Breast epithelium (tissue), 4 donors: ENCODE measurements at regions not wholly inside any gene's neighbourhood (a gene's known extent, or its start where the extent isn't known, plus 50 kb on each side); places are given as distances from the start of the nearest gene placed in this dataset.

Experiments used
- DNase-seq, 2 donors: peaks; one replicate each; pipeline ENCODE4 v3.0.0-alpha.2; 2019; ENCODE audit warnings: low spot score in 2 of 2
- H3K27ac ChIP-seq, 2 donors: fragments of 200-600 bp; sonication (generic) in 1 of 2; one replicate each; pipeline ENCODE4 v1.5.1; 2016 to 2019; ENCODE audit warnings: mild to moderate bottlenecking in 1 of 2
- H3K27me3 ChIP-seq, 2 donors: fragments of 200-600 bp; sonication (generic) in 1 of 2; one replicate each; pipeline versions ENCODE4 v1.5.1 to v1.6.0; 2017 to 2019; ENCODE audit warnings: control low read depth in 1 of 2, mild to moderate bottlenecking in 1 of 2
- H3K36me3 ChIP-seq: fragments of 200-600 bp; one replicate; pipeline ENCODE4 v1.5.1; 2019
- H3K4me1 ChIP-seq, 2 donors: fragments of 200-600 bp; sonication (generic); one replicate each; pipeline ENCODE4 v1.5.1; 2016 to 2019; ENCODE audit warnings: control low read depth in 1 of 2
- H3K4me3 ChIP-seq, 3 donors: fragments of 200-600 bp; sonication (generic); 1 replicate in 2 of 3; 2 replicates in 1 of 3; pipeline ENCODE4 v1.5.1; 2016 to 2019; ENCODE audit warnings: mild to moderate bottlenecking in 3 of 3, moderate library complexity in 2 of 3
- H3K9me3 ChIP-seq, 2 donors: fragments of 200-600 bp; sonication (generic) in 1 of 2; one replicate each; pipeline ENCODE4 v1.5.1; 2016 to 2019; ENCODE audit warnings: control low read depth in 1 of 2
- POLR2A ChIP-seq: fragments of 450-650 bp; IDR thresholded peaks from one replicate; pipeline ENCODE4 v1.6.1; 2016; ENCODE audit warnings: antibody characterized with exemption, mild to moderate bottlenecking, moderate library complexity
- POLR2AphosphoS5 ChIP-seq, 3 donors: sonication (generic); formaldehyde crosslinking; IDR thresholded peaks; one replicate each; pipeline ENCODE4 v1.6.1; 2017; ENCODE audit warnings: antibody characterized with exemption in 3 of 3
- intact Hi-C: fragments of 100-400 bp; cut with DNase I; formaldehyde crosslinking; loops from one replicate; pipeline ENCODE4 v1.15.1; 2023; ENCODE audit warnings: low total_unique reads
- TF ChIP-seq, protein P1 (sequence below), 3 donors: fragments of 450-650 bp; IDR thresholded peaks; one replicate each; pipeline ENCODE4 v1.5.1; 2016 to 2017; ENCODE audit warnings: antibody characterized with exemption in 3 of 3, mild to moderate bottlenecking in 3 of 3, moderate library complexity in 3 of 3

DNA sequence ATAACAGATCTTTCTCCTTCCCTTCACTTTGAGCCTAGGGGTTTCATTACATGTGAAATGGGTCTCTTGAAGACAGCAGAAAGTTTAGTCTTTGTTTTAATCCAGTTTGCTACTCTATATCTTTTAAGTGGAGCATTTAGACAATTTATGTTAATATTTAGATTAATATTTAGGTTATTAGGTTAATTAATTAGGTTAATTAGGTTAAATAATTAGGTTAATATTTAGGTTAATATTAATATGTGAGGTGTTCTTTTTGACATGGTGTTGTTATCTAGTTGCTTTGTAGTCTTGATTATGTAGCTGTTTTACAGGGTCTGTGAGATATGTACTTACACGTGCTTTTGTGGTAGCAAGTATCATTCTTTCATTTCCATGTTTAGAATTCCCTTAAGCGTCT, 312.9 kb downstream of the NEK10 start:
- no peaks in the 10 kb centered on the region for H3K36me3 ChIP-seq
- H3K4me1 ChIP-seq, result no peaks in the 10 kb centered on the region
- no peaks in the 10 kb centered on the region for H3K27me3 ChIP-seq
- H3K27ac ChIP-seq, result no peak overlapping the region
- no peak overlapping the region for H3K4me3 ChIP-seq
- H3K9me3 ChIP-seq, result peaks cover 6 to 20% of the 10 kb centered on the region in 2 donors
- TF ChIP-seq POLR2A, result no peak
- no peak for TF ChIP-seq POLR2AphosphoS5 (IDR thresholded peaks at IDR 0.05)
- TF ChIP-seq, protein P1, sequence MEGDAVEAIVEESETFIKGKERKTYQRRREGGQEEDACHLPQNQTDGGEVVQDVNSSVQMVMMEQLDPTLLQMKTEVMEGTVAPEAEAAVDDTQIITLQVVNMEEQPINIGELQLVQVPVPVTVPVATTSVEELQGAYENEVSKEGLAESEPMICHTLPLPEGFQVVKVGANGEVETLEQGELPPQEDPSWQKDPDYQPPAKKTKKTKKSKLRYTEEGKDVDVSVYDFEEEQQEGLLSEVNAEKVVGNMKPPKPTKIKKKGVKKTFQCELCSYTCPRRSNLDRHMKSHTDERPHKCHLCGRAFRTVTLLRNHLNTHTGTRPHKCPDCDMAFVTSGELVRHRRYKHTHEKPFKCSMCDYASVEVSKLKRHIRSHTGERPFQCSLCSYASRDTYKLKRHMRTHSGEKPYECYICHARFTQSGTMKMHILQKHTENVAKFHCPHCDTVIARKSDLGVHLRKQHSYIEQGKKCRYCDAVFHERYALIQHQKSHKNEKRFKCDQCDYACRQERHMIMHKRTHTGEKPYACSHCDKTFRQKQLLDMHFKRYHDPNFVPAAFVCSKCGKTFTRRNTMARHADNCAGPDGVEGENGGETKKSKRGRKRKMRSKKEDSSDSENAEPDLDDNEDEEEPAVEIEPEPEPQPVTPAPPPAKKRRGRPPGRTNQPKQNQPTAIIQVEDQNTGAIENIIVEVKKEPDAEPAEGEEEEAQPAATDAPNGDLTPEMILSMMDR (IDR thresholded peaks at IDR 0.05), result no peak
- intact Hi-C loops, result no loop called here
- DNase-seq, result no peak

GRCh38 chr3:27059489-27059888, 309.7 kb downstream of the NEK10 start:
- Histone ChIP-seq H3K4me3 (no peak overlapping the region), H3K4me1 (no peaks in the 10 kb centered on the region), H3K36me3 (no peaks in the 10 kb centered on the region), H3K9me3 (peaks cover 0 to 16% of the 10 kb centered on the region in 2 donors), H3K27me3 (no peaks in the 10 kb centered on the region), H3K27ac (no peak overlapping the region)
- intact Hi-C loops, result no loop called here
- TF ChIP-seq, protein P1 (IDR thresholded peaks at IDR 0.05), result no peak
- TF ChIP-seq POLR2AphosphoS5 (IDR thresholded peaks at IDR 0.05) (no peak), POLR2A (no peak)
- no peak for DNase-seq
